Muscle layer of colon (tissue), 2 donors: ENCODE measurements at regions not wholly inside any gene's neighbourhood (a gene's known extent, or its start where the extent isn't known, plus 50 kb on each side); places are given as distances from the start of the nearest gene placed in this dataset.
A peak's percentile ranks its signal among the peaks of the same experiment; 100 is the strongest.

Experiments used
- H3K27ac ChIP-seq: one replicate; pipeline ENCODE4 v1.7.0; 2013; ENCODE audit warnings: low read depth, mild to moderate bottlenecking, low read length, moderate library complexity
- H3K27me3 ChIP-seq, 2 donors: one replicate each; pipeline ENCODE4 v1.7.0; 2013; ENCODE audit warnings: low read length in 2 of 2, mild to moderate bottlenecking in 2 of 2; ENCODE audit not compliant: insufficient read depth in 2 of 2, control insufficient read depth in 1 of 2
- H3K36me3 ChIP-seq: one replicate; pipeline ENCODE4 v1.7.0; 2013; ENCODE audit warnings: mild to moderate bottlenecking, low read length; ENCODE audit not compliant: insufficient read depth
- H3K4me1 ChIP-seq: one replicate; pipeline ENCODE4 v1.7.0; 2013; ENCODE audit warnings: mild to moderate bottlenecking, low read length; ENCODE audit not compliant: insufficient read depth
- H3K4me3 ChIP-seq, 2 donors: one replicate each; pipeline ENCODE4 v1.7.0; 2013; ENCODE audit warnings: low read length in 2 of 2, low read depth in 1 of 2, mild to moderate bottlenecking in 1 of 2, moderate library complexity in 1 of 2
- H3K9ac ChIP-seq: one replicate; pipeline ENCODE4 v1.7.0; 2013; ENCODE audit warnings: low read length
- H3K9me3 ChIP-seq: one replicate; pipeline ENCODE4 v1.7.0; 2013; ENCODE audit warnings: mild to moderate bottlenecking, low read length
- donor health status: abdominal sarcoma.
- donor health status: Adenocarcinoma of cecum.

DNA sequence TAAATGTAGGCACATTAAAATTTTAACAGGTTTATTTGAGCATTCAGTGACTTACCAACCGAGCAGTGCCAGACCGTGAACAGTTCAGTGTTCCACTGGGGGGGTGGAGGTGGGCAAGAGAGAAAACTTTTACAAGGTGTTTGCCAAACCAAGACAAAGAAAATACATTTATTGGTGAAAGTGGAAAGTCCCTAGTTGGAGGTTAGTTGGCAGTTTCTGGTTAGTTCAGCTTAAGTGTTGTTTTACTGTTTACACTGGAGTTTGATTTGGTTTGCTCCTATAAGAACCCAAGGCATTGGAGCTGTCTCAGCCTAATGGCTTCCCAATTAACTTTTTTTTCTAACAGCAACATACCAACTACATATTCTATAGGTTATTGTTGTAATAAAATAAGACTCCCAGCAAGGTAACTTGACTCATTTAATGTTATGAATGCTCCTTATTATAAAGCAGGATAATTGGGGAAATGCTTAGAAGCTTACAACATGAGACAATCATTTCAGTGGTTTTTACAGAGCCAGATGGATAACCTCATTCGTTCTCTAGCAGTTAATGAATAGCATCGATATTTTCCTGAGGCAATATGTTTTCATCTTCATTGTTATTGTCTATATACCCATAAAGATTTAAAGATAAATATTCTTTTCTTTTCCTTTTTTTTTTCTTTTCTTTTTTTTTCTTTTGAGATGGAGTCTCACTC is 115.8 kb downstream of the ETNK1 start:
- Histone ChIP-seq H3K4me3 (no peak overlapping the region), H3K4me1 (no peaks in the 10 kb centered on the region)

DNA sequence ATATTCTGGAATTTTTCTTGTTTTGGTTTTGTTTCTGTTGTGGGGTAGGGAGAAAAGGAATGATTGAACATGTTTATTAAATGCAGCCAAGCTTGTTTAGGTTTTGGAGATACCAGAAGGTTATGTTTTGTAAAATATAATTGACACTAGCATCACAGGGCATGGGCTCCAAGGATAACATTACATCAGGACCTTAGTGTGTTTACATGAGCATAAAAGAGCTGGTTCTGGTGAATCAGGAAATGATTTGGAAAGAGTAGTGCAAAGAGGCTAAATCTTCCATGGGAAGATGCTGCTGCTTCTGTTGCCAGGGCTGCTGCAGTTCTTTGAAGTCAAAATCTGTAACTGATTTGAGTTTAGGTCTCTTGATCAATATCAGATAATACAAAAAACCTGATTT is 118.7 kb downstream of the ETNK1 start:
- Histone ChIP-seq H3K27me3 (no peaks in the 10 kb centered on the region), H3K4me1 (no peaks in the 10 kb centered on the region), H3K36me3 (no peaks in the 10 kb centered on the region), H3K9ac (no peak overlapping the region), H3K9me3 (no peaks in the 10 kb centered on the region), H3K27ac (no peak overlapping the region), H3K4me3 (no peak overlapping the region)

More for the DNA sequence above, 115.8 kb downstream of the ETNK1 start:
- Histone ChIP-seq H3K36me3 (no peaks in the 10 kb centered on the region), H3K9me3 (no peaks in the 10 kb centered on the region), H3K9ac (no peak overlapping the region), H3K27ac (no peak overlapping the region), H3K27me3 (no peaks in the 10 kb centered on the region)

DNA sequence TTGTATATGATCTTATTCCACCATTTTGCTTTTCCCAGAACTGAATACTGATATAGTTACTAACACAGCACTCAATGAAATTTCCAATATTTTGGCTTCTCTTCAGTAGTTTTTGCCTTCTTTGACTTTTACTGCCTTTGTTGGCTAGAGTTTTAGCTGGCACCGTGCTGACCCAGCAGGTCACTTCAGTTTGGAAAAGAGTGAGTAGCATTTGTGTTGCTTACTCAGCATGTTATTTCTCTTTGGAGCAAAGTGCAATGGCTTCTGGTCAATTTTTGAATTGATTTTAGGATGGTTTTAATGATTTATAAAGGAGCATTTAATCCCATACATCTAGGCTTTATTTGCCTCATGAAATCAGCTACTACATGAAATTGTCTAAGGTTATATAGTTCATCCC is 119.2 kb downstream of the ETNK1 start:
- no peaks in the 10 kb centered on the region for H3K4me1 ChIP-seq
- no peaks in the 10 kb centered on the region for H3K9me3 ChIP-seq
- no peak overlapping the region for H3K27ac ChIP-seq
- no peaks in the 10 kb centered on the region for H3K36me3 ChIP-seq
- H3K4me3 ChIP-seq: no peak overlapping the region
- H3K27me3 ChIP-seq: no peaks in the 10 kb centered on the region
- no peak overlapping the region for H3K9ac ChIP-seq

DNA sequence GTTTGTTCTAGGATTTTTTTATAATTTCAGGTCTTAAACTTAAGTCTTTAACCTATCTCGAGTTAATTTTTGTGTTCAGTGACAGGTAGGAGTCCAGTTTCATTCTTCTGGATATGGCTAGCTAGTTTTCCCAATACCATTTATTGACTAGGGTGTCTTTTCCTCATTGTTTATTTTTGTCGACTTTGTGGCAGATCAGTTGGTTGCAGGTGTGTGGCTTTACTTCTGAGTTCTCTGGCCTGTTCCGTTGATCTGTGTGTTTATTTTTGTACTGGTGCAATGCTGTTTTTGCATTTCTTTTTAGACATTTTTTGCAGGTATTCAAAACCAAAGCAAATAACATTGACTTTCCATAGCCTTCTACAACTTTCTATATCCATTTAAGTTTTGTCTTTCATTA is 121.7 kb downstream of the ETNK1 start:
- Histone ChIP-seq H3K27me3 (no peaks in the 10 kb centered on the region), H3K9me3 (no peaks in the 10 kb centered on the region), H3K4me1 (no peaks in the 10 kb centered on the region), H3K27ac (no peak overlapping the region), H3K36me3 (no peaks in the 10 kb centered on the region), H3K9ac (no peak overlapping the region), H3K4me3 (no peak overlapping the region)

DNA sequence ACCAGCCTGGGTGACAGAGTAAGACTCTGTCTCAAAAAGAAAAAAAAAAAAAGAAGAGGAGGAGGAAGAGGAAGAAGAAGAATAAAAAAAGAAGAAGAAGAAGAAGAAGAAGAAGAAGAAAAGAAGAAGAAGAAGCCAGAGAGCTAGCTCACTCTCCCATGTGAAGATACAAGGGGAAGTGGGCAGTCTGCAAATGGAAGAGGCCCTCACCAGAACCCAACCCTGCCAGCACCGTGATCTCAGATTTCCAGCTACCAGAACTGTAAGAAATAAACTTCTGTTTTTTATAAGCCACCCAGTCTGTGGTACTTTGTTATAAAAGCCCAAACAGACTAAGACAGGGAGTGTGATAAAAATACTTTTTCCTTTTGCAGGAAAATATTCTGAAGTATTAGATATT is 130.7 kb downstream of the ETNK1 start:
- Histone ChIP-seq H3K27me3 (no peaks in the 10 kb centered on the region), H3K36me3 (no peaks in the 10 kb centered on the region), H3K9ac (no peak overlapping the region), H3K27ac (no peak overlapping the region), H3K9me3 (no peaks in the 10 kb centered on the region), H3K4me1 (peaks cover 9% of the 10 kb centered on the region), H3K4me3 (no peak overlapping the region)

DNA sequence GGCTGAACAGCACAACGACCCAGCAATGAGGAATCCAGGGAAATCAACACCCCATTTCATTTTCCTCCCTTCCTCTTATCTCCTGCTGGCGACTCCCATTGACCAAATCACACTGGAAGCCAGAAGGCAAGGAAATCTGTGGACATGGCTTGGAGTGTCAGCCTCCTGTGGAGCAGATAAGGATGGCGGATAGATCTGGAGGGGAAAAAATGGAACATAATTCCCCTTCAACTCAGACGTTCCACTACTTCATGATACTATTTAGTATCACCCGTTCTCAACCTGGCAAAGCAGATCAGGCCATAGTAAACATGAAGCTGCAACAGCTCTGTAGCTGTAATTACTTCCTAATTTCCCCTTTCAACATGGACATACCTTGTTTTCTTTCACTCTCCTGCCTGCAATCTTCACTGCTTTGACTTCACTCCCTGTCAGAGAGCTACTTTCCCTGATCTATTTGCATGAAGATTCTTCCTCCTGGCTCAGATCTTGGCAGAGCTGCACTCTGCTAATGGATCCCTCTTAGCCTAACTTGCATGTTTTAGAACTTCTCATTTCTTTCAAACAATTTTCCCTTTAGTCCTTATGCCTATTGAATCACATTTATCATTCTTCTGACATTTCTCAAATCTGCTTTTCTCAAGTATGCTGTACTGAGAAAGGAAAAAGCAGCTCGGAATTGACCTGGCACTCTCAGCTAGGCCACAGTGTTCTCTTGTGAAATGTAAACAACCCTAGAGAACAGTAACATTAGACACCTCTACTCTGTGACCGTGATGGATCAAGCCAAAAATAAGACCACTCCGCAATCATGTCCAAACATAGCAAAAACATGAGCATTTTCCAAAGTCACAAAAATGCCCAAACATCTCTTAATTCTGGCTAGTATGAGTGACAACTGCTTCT is 135.1 kb downstream of the ETNK1 start:
- H3K4me1 ChIP-seq: peaks cover 9% of the 10 kb centered on the region
- H3K36me3 ChIP-seq: no peaks in the 10 kb centered on the region
- no peaks in the 10 kb centered on the region for H3K27me3 ChIP-seq
- H3K9ac ChIP-seq: no peak overlapping the region
- H3K27ac ChIP-seq: peak overlapping the region; percentile 49
- H3K9me3 ChIP-seq: no peaks in the 10 kb centered on the region
- H3K4me3 ChIP-seq: no peak overlapping the region

DNA sequence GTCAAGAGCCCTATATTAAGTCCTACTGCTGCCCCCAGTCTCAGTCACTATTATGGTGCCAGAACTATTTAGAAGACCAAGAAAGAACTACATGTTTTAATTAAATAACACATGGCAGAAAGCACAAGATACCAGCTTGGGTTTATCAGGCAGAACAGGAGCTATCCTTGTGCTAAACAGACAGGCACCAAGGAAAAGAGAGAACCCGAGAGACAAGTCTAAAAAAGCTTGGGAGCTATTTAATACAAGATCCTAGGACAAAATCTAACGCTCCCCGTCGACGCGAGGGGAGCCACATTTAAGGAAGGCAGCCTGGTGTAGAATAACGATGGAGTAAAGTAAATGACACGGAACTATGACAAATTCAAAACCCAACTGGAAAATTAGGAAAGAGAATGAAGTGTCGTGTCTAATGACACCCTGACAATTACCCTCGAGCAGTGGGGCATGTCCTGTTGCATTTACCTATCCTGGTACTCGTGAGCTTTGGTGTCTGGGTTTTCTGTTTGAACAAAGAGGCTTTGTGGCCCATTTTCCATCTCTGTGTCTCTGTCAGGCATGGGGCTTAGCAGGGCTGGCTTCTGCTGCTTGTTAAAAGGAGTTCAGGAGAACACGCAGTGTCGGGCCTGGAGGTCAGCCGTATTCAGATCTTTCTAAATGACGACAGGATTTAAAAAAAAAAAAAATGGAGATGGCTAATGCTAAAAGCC is 140.6 kb downstream of the ETNK1 start:
- Histone ChIP-seq H3K9me3 (no peaks in the 10 kb centered on the region), H3K4me3 (no peak overlapping the region), H3K4me1 (no peaks in the 10 kb centered on the region), H3K27me3 (no peaks in the 10 kb centered on the region), H3K36me3 (no peaks in the 10 kb centered on the region), H3K27ac (no peak overlapping the region), H3K9ac (no peak overlapping the region)

DNA sequence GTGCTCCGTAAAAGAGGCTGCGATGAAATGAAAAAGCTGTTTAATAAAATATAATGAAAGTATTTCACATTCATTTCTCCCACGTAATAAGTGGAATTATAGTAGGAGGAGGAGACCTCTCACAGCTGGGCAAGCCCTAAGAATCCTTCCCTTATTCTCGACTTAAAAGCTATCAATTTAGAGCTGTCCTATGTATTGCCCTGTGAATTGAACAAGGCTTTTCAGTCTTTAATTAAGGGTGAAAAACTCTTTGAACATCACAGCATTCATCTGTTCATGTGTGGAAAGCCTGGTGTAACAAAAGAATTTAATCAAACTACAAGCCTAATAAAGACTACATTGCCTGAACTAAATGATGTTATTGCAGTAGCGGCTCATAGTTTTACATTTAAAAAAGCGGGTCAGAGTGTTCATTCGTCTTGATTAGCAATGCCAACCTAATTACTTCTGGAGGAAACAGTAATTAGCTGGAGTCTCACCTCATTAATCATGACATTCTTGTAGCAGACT is 142.0 kb downstream of the ETNK1 start:
- Histone ChIP-seq H3K4me1 (no peaks in the 10 kb centered on the region), H3K36me3 (no peaks in the 10 kb centered on the region), H3K4me3 (no peak overlapping the region), H3K9me3 (no peaks in the 10 kb centered on the region), H3K27me3 (no peaks in the 10 kb centered on the region), H3K27ac (no peak overlapping the region), H3K9ac (no peak overlapping the region)

DNA sequence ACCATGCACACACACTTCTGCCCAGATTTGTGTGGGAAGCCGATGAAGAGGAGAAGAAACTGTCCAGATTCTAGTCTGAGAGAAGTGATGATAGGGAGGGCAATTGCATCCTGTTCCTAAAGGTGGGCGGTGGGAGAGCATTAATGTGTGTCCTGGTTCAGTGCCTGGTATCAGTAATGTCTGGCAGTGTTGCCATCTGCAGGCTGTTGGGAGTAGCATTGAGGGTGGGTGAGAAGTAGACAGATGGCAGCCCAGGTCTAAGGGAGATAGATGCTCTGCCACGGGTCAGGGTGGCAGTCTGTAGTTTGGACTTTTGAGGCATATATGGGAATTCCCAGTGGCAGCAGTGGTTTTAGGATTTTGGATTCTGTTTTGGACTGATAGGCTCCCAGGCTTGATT is 156.4 kb downstream of the ETNK1 start:
- H3K4me1 ChIP-seq: no peaks in the 10 kb centered on the region
- H3K27ac ChIP-seq: no peak overlapping the region
- H3K9me3 ChIP-seq: no peaks in the 10 kb centered on the region
- no peaks in the 10 kb centered on the region for H3K27me3 ChIP-seq
- no peaks in the 10 kb centered on the region for H3K36me3 ChIP-seq
- no peak overlapping the region for H3K9ac ChIP-seq
- H3K4me3 ChIP-seq: no peak overlapping the region

DNA sequence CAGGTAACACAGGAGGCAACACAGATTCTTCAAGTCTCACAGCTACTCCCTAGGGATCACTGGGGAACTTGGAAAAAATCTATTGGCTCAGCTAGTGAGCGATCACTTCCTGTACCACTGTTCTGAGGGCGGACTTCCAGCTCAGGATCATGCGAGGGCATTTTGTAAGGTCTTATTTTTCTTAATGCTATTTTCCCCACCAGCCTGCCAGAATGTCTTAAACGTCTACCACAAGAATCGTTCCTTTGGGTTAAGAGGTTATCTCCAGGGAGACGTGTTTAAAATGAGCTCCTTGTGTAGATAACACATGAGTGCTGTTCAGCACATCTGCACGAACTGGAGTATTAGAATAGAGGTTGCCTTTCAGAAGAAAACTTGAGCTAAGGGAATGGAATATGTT is 162.6 kb downstream of the ETNK1 start:
- no peak overlapping the region for H3K4me3 ChIP-seq
- no peak overlapping the region for H3K9ac ChIP-seq
- H3K27me3 ChIP-seq: no peaks in the 10 kb centered on the region
- H3K4me1 ChIP-seq: no peaks in the 10 kb centered on the region
- no peaks in the 10 kb centered on the region for H3K9me3 ChIP-seq
- no peak overlapping the region for H3K27ac ChIP-seq
- no peaks in the 10 kb centered on the region for H3K36me3 ChIP-seq

DNA sequence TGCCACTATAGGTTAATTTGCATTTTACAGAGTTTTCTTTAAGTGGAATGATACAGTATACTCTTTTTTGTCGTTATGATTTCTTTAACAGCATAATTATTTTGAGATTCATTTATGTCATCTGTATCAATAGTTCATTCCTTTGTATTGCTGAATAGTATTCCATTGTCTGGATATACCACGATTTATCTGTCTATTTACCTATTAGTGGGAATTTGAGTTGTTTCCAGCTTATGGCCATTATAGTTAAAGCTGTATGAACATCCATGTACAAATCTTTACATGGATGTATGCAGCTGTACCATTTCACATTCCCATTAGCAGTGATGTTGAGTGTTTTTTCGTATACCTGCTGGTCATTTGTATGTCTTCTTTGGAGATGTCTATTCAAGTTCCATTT is 163.9 kb downstream of the ETNK1 start:
- no peaks in the 10 kb centered on the region for H3K9me3 ChIP-seq
- no peak overlapping the region for H3K27ac ChIP-seq
- H3K36me3 ChIP-seq: no peaks in the 10 kb centered on the region
- H3K4me3 ChIP-seq: no peak overlapping the region
- H3K27me3 ChIP-seq: no peaks in the 10 kb centered on the region
- H3K9ac ChIP-seq: no peak overlapping the region
- no peaks in the 10 kb centered on the region for H3K4me1 ChIP-seq
